Uterus (tissue), 2 donors: ENCODE measurements at regions not wholly inside any gene's neighbourhood (a gene's known extent, or its start where the extent isn't known, plus 50 kb on each side); places are given as distances from the start of the nearest gene placed in this dataset.

Source experiments
- POLR2A ChIP-seq, 2 donors: fragments of 450-650 bp; IDR thresholded peaks; one replicate each; pipeline ENCODE4 v1.6.1; 2016; ENCODE audit warnings: antibody characterized with exemption in 2 of 2, mild to moderate bottlenecking in 1 of 2, moderate library complexity in 1 of 2
- TF ChIP-seq, protein P1 (sequence below), 4 experiments: fragments of 200-600 bp in 2 of 4; fragments of 450-650 bp in 2 of 4; sonication (generic) in 2 of 4; IDR thresholded peaks; one replicate each; pipeline ENCODE4 v1.5.1; 2016 to 2019; ENCODE audit warnings: antibody characterized with exemption in 4 of 4, mild to moderate bottlenecking in 2 of 4, moderate library complexity in 1 of 4

GRCh38 chr22:49602481-49602880, 225.2 kb downstream of the BRD1 start:
- TF ChIP-seq, protein P1, sequence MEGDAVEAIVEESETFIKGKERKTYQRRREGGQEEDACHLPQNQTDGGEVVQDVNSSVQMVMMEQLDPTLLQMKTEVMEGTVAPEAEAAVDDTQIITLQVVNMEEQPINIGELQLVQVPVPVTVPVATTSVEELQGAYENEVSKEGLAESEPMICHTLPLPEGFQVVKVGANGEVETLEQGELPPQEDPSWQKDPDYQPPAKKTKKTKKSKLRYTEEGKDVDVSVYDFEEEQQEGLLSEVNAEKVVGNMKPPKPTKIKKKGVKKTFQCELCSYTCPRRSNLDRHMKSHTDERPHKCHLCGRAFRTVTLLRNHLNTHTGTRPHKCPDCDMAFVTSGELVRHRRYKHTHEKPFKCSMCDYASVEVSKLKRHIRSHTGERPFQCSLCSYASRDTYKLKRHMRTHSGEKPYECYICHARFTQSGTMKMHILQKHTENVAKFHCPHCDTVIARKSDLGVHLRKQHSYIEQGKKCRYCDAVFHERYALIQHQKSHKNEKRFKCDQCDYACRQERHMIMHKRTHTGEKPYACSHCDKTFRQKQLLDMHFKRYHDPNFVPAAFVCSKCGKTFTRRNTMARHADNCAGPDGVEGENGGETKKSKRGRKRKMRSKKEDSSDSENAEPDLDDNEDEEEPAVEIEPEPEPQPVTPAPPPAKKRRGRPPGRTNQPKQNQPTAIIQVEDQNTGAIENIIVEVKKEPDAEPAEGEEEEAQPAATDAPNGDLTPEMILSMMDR (IDR thresholded peaks at IDR 0.05), result no peak
- no peak for TF ChIP-seq POLR2A (IDR thresholded peaks at IDR 0.05)
